HCT116 (cell line): ENCODE measurements at regions not wholly inside any gene's neighbourhood (a gene's known extent, or its start where the extent isn't known, plus 50 kb on each side); places are given as distances from the start of the nearest gene placed in this dataset.

ENCODE experiments used
- CBX3 ChIP-seq: IDR thresholded peaks from 2 replicates; pipeline ENCODE4 v1.6.1; 2012; ENCODE audit warnings: low read depth
- CEBPB ChIP-seq: IDR thresholded peaks from 2 replicates; pipeline ENCODE4 v1.6.1; 2012; ENCODE audit warnings: low read depth
- EZH2phosphoT487 ChIP-seq: fragments of 200-600 bp; IDR thresholded peaks from 2 replicates; pipeline ENCODE4 v1.6.1; 2018; ENCODE audit warnings: antibody characterized with exemption, borderline replicate concordance
- POLR2A ChIP-seq: IDR thresholded peaks from 2 replicates; pipeline ENCODE4 v1.7.0; 2011; ENCODE audit warnings: borderline replicate concordance; ENCODE audit not compliant: insufficient read depth, insufficient read length; ENCODE audit errors: extremely low read depth
- SP1 ChIP-seq: IDR thresholded peaks from 2 replicates; pipeline ENCODE4 v1.6.1; 2012; ENCODE audit warnings: low read depth
- ZNF274 ChIP-seq: fragments of 200-500 bp; sonication (Bioruptor generic); IDR thresholded peaks from 2 replicates; pipeline ENCODE4 v1.6.1; 2014; ENCODE audit warnings: mild to moderate bottlenecking, low read depth, low read length, inconsistent platforms
- TF ChIP-seq, protein P1 (sequence below), 3 experiments: fragments of 200-600 bp in 1 of 3; sonication (generic) in 1 of 3; IDR thresholded peaks in 2 of 3; conservative IDR thresholded peaks in 1 of 3; 2 replicates each; pipeline ENCODE4 v1.5.1; 2012 to 2017; ENCODE audit warnings: low read depth in 2 of 3, low read length in 2 of 3, antibody characterized with exemption in 1 of 3, borderline replicate concordance in 1 of 3, control low read depth in 1 of 3, mild to moderate bottlenecking in 1 of 3, mixed read lengths in 1 of 3, mixed run types in 1 of 3, moderate library complexity in 1 of 3; ENCODE audit not compliant: insufficient read depth in 1 of 3
- TF ChIP-seq, protein P2 (sequence below): IDR thresholded peaks from 2 replicates; pipeline ENCODE4 v1.6.1; 2011; ENCODE audit warnings: mild to moderate bottlenecking, low read length, moderate library complexity; ENCODE audit not compliant: insufficient replicate concordance; ENCODE audit errors: extremely low read depth
- TF ChIP-seq, protein P3 (sequence below): IDR thresholded peaks from 2 replicates; pipeline ENCODE4 v1.6.1; 2012

DNA sequence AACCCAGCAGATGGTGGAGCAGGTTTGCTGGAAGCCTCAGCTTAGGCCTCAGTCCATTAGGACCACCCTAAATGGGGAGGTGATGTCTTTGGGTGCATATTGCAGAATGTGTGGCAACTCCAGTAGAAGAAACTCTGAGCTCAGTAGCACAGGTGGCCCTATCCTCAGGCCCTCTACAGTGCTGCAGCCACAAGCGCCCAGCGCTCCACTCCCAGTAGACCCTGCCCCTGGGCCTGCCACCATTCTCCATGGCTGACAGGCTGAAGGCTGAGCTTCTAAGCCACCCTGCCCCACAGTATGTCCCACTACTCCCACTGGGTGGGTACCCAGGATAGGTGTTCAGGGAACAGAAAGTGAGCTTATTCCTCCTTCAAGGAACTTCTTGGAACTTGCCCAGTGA, 162.8 kb upstream of the MAMLD1 start:
- TF ChIP-seq, protein P1, sequence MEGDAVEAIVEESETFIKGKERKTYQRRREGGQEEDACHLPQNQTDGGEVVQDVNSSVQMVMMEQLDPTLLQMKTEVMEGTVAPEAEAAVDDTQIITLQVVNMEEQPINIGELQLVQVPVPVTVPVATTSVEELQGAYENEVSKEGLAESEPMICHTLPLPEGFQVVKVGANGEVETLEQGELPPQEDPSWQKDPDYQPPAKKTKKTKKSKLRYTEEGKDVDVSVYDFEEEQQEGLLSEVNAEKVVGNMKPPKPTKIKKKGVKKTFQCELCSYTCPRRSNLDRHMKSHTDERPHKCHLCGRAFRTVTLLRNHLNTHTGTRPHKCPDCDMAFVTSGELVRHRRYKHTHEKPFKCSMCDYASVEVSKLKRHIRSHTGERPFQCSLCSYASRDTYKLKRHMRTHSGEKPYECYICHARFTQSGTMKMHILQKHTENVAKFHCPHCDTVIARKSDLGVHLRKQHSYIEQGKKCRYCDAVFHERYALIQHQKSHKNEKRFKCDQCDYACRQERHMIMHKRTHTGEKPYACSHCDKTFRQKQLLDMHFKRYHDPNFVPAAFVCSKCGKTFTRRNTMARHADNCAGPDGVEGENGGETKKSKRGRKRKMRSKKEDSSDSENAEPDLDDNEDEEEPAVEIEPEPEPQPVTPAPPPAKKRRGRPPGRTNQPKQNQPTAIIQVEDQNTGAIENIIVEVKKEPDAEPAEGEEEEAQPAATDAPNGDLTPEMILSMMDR (IDR thresholded peaks at IDR 0.05 in 2 of 3, conservative IDR thresholded peaks at IDR 0.05 in 1 of 3; ENCODE audit: borderline replicate concordance in 1 of 3, insufficient read depth in 1 of 3, low read depth in 2 of 3, low read length in 2 of 3), result no peak
- no peak for TF ChIP-seq ZNF274
- no peak for TF ChIP-seq POLR2A
- TF ChIP-seq, protein P2, sequence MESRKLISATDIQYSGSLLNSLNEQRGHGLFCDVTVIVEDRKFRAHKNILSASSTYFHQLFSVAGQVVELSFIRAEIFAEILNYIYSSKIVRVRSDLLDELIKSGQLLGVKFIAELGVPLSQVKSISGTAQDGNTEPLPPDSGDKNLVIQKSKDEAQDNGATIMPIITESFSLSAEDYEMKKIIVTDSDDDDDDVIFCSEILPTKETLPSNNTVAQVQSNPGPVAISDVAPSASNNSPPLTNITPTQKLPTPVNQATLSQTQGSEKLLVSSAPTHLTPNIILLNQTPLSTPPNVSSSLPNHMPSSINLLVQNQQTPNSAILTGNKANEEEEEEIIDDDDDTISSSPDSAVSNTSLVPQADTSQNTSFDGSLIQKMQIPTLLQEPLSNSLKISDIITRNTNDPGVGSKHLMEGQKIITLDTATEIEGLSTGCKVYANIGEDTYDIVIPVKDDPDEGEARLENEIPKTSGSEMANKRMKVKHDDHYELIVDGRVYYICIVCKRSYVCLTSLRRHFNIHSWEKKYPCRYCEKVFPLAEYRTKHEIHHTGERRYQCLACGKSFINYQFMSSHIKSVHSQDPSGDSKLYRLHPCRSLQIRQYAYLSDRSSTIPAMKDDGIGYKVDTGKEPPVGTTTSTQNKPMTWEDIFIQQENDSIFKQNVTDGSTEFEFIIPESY, result no peak
- no peak for TF ChIP-seq CEBPB
- no peak for TF ChIP-seq CBX3
- TF ChIP-seq SP1, result no peak
- no peak for TF ChIP-seq EZH2phosphoT487
- TF ChIP-seq, protein P3, sequence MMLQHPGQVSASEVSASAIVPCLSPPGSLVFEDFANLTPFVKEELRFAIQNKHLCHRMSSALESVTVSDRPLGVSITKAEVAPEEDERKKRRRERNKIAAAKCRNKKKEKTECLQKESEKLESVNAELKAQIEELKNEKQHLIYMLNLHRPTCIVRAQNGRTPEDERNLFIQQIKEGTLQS, result no peak
